ENCODE measurements at regions not wholly inside any gene's neighbourhood (a gene's known extent, or its start where the extent isn't known, plus 50 kb on each side); places are given as distances from the start of the nearest gene placed in this dataset.

GRCh38 chr4:26028133-26028792 is 114.2 kb downstream of the SMIM20 start:
- no peaks in the 10 kb centered on the region for H3K36me3 Mint-ChIP-seq
- no peak overlapping the region for H3K4me3 Mint-ChIP-seq
- no peak for DNase-seq (ENCODE audit: low spot score in 2 of 2)
- peaks cover 1% of the 10 kb centered on the region for H3K9me3 Mint-ChIP-seq
- H3K27ac Mint-ChIP-seq = no peak overlapping the region
- peaks cover 9% of the 10 kb centered on the region for H3K4me1 Mint-ChIP-seq
- H3K27me3 Mint-ChIP-seq = peaks cover 12% of the 10 kb centered on the region
- ATAC-seq (ENCODE audit: low read depth) = no peak

GRCh38 chr4:26028793-26029567 is 115.0 kb downstream of the SMIM20 start:
- Mint-ChIP-seq H3K36me3 (no peaks in the 10 kb centered on the region), H3K9me3 (peaks cover 1% of the 10 kb centered on the region), H3K27me3 (peaks cover 12% of the 10 kb centered on the region), H3K4me1 (peaks cover 9% of the 10 kb centered on the region), H3K27ac (no peak overlapping the region), H3K4me3 (peak overlapping the region; percentile 25)
- ATAC-seq (ENCODE audit: low read depth) (peak; percentile 98), DNase-seq (ENCODE audit: low spot score in 2 of 2) (peak; percentile 59 to 75)

- DNase-seq (ENCODE audit: low spot score in 2 of 2) (no peak), ATAC-seq (ENCODE audit: low read depth) (no peak)
- peaks cover 9% of the 10 kb centered on the region for H3K4me1 Mint-ChIP-seq
- H3K27me3 Mint-ChIP-seq = peaks cover 12% of the 10 kb centered on the region
- peaks cover 1% of the 10 kb centered on the region for H3K9me3 Mint-ChIP-seq
- H3K4me3 Mint-ChIP-seq = no peak overlapping the region
- H3K27ac Mint-ChIP-seq = no peak overlapping the region
- no peaks in the 10 kb centered on the region for H3K36me3 Mint-ChIP-seq
Measured at GRCh38 chr4:26029568-26030131, 115.6 kb downstream of the SMIM20 start.

- peaks cover 1% of the 10 kb centered on the region for H3K9me3 Mint-ChIP-seq
- no peak for ATAC-seq (ENCODE audit: low read depth)
- no peak overlapping the region for H3K4me3 Mint-ChIP-seq
- DNase-seq (ENCODE audit: low spot score in 2 of 2) = no peak
- H3K27me3 Mint-ChIP-seq = peaks cover 13% of the 10 kb centered on the region
- no peak overlapping the region for H3K27ac Mint-ChIP-seq
- H3K4me1 Mint-ChIP-seq = peaks cover 9% of the 10 kb centered on the region
- H3K36me3 Mint-ChIP-seq = no peaks in the 10 kb centered on the region
Measured at GRCh38 chr4:26030260-26030667, 116.2 kb downstream of the SMIM20 start.

- H3K27ac Mint-ChIP-seq = no peak overlapping the region
Measured at GRCh38 chr4:26030780-26031179, 116.8 kb downstream of the SMIM20 start.

GRCh38 chr4:26031704-26032103 is 117.7 kb downstream of the SMIM20 start:
- ATAC-seq (ENCODE audit: low read depth) (no peak), DNase-seq (ENCODE audit: low spot score in 2 of 2) (no peak)
- H3K4me1 Mint-ChIP-seq = peaks cover 9% of the 10 kb centered on the region
- H3K36me3 Mint-ChIP-seq = no peaks in the 10 kb centered on the region
- H3K9me3 Mint-ChIP-seq = peaks cover 1% of the 10 kb centered on the region
- H3K27me3 Mint-ChIP-seq = peaks cover 12% of the 10 kb centered on the region
- H3K4me3 Mint-ChIP-seq = no peak overlapping the region
- no peak overlapping the region for H3K27ac Mint-ChIP-seq

More at GRCh38 chr4:26030780-26031179, 116.8 kb downstream of the SMIM20 start:
- ATAC-seq (ENCODE audit: low read depth) (no peak), DNase-seq (ENCODE audit: low spot score in 2 of 2) (no peak)
- Mint-ChIP-seq H3K27me3 (peaks cover 13% of the 10 kb centered on the region), H3K4me1 (peaks cover 9% of the 10 kb centered on the region), H3K9me3 (peaks cover 1% of the 10 kb centered on the region), H3K36me3 (no peaks in the 10 kb centered on the region), H3K4me3 (no peak overlapping the region)

GRCh38 chr4:26032142-26032541 is 118.1 kb downstream of the SMIM20 start:
- Mint-ChIP-seq H3K36me3 (no peaks in the 10 kb centered on the region), H3K4me1 (peaks cover 9% of the 10 kb centered on the region), H3K27ac (no peak overlapping the region), H3K9me3 (peaks cover 1% of the 10 kb centered on the region), H3K4me3 (no peak overlapping the region), H3K27me3 (peaks cover 10% of the 10 kb centered on the region)
- ATAC-seq (ENCODE audit: low read depth) (no peak), DNase-seq (ENCODE audit: low spot score in 2 of 2) (no peak)

- peaks cover 9% of the 10 kb centered on the region for H3K4me1 Mint-ChIP-seq
- no peak overlapping the region for H3K27ac Mint-ChIP-seq
- peaks cover 1% of the 10 kb centered on the region for H3K9me3 Mint-ChIP-seq
- no peaks in the 10 kb centered on the region for H3K36me3 Mint-ChIP-seq
- H3K27me3 Mint-ChIP-seq = peaks cover 12% of the 10 kb centered on the region
- ATAC-seq (ENCODE audit: low read depth) (no peak), DNase-seq (ENCODE audit: low spot score in 2 of 2) (no peak)
- H3K4me3 Mint-ChIP-seq = no peak overlapping the region
Measured at GRCh38 chr4:26032630-26033317, 118.8 kb downstream of the SMIM20 start.

- Mint-ChIP-seq H3K4me1 (peaks cover 8% of the 10 kb centered on the region), H3K36me3 (no peaks in the 10 kb centered on the region), H3K9me3 (peaks cover 1% of the 10 kb centered on the region), H3K4me3 (no peak overlapping the region), H3K27me3 (peaks cover 12% of the 10 kb centered on the region), H3K27ac (no peak overlapping the region)
- no peak for ATAC-seq (ENCODE audit: low read depth)
- no peak for DNase-seq (ENCODE audit: low spot score in 2 of 2)
Measured at GRCh38 chr4:26033389-26033788, 119.4 kb downstream of the SMIM20 start.

- Mint-ChIP-seq H3K27ac (no peak overlapping the region), H3K9me3 (peaks cover 3% of the 10 kb centered on the region), H3K36me3 (peaks cover 2% of the 10 kb centered on the region), H3K4me1 (peaks cover 5% of the 10 kb centered on the region), H3K4me3 (no peak overlapping the region), H3K27me3 (peaks cover 15% of the 10 kb centered on the region)
- DNase-seq (ENCODE audit: low spot score in 2 of 2) = no peak
- ATAC-seq (ENCODE audit: low read depth) = peak; percentile 39
Measured at GRCh38 chr4:26034849-26035248, 120.8 kb downstream of the SMIM20 start.

GRCh38 chr4:26035921-26036320 is 121.9 kb downstream of the SMIM20 start:
- H3K36me3 Mint-ChIP-seq = peaks cover 4% of the 10 kb centered on the region
- peaks cover 4% of the 10 kb centered on the region for H3K9me3 Mint-ChIP-seq
- ATAC-seq (ENCODE audit: low read depth) = no peak
- peaks cover 12% of the 10 kb centered on the region for H3K27me3 Mint-ChIP-seq
- DNase-seq (ENCODE audit: low spot score in 2 of 2) = no peak
- H3K4me3 Mint-ChIP-seq = no peak overlapping the region
- peaks cover 2% of the 10 kb centered on the region for H3K4me1 Mint-ChIP-seq
- no peak overlapping the region for H3K27ac Mint-ChIP-seq

- ATAC-seq (ENCODE audit: low read depth) = no peak
- H3K4me1 Mint-ChIP-seq = peaks cover 2% of the 10 kb centered on the region
- H3K9me3 Mint-ChIP-seq = peaks cover 3% of the 10 kb centered on the region
- H3K27ac Mint-ChIP-seq = no peak overlapping the region
- DNase-seq (ENCODE audit: low spot score in 2 of 2) = no peak
- peaks cover 4% of the 10 kb centered on the region for H3K36me3 Mint-ChIP-seq
- H3K4me3 Mint-ChIP-seq = no peak overlapping the region
- H3K27me3 Mint-ChIP-seq = peaks cover 21% of the 10 kb centered on the region
Measured at GRCh38 chr4:26039639-26040359, 125.8 kb downstream of the SMIM20 start.

- Mint-ChIP-seq H3K4me3 (no peak overlapping the region), H3K9me3 (peaks cover 1% of the 10 kb centered on the region), H3K4me1 (peaks cover 6% of the 10 kb centered on the region), H3K27me3 (peaks cover 26% of the 10 kb centered on the region), H3K27ac (no peak overlapping the region), H3K36me3 (peaks cover 2% of the 10 kb centered on the region)
- no peak for DNase-seq (ENCODE audit: low spot score in 2 of 2)
- no peak for ATAC-seq (ENCODE audit: low read depth)
Measured at GRCh38 chr4:26044524-26044923, 130.5 kb downstream of the SMIM20 start.
